ENCODE measurements at regions not wholly inside any gene's neighbourhood (a gene's known extent, or its start where the extent isn't known, plus 50 kb on each side); places are given as distances from the start of the nearest gene placed in this dataset.
A peak's percentile ranks its signal among the peaks of the same experiment; 100 is the strongest.

DNA sequence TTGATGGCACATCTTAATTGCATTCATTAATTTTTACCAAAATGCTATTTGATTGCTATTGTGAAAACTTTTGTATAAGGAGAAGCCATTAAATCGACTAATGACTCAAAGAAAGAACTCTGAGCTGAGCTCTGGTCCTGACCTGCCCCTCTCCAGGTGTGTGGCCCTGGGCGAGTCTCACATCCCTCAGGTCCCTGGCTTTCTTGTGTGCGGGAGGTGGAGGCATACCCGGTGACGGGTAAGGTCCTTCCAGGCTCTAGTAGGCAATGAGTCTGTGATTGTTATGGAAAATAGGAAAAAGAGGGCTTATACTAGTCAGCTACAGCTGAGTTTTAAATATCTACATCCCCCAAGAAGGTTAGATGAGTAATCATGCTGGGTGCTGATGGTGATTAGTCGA is 248.1 kb downstream of the GATA3 start:
- DNase-seq (ENCODE audit: low spot score): no peak
- TF ChIP-seq, protein P1, sequence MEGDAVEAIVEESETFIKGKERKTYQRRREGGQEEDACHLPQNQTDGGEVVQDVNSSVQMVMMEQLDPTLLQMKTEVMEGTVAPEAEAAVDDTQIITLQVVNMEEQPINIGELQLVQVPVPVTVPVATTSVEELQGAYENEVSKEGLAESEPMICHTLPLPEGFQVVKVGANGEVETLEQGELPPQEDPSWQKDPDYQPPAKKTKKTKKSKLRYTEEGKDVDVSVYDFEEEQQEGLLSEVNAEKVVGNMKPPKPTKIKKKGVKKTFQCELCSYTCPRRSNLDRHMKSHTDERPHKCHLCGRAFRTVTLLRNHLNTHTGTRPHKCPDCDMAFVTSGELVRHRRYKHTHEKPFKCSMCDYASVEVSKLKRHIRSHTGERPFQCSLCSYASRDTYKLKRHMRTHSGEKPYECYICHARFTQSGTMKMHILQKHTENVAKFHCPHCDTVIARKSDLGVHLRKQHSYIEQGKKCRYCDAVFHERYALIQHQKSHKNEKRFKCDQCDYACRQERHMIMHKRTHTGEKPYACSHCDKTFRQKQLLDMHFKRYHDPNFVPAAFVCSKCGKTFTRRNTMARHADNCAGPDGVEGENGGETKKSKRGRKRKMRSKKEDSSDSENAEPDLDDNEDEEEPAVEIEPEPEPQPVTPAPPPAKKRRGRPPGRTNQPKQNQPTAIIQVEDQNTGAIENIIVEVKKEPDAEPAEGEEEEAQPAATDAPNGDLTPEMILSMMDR (conservative IDR thresholded peaks at IDR 0.05; ENCODE audit: low read depth): no peak
- CTCF ChIA-PET: no interaction called here
- POLR2A ChIA-PET (ENCODE audit: low non-redundant PET): interaction anchor here (0.6 kb wide), 1 partner anchor 14 kb away, joined by 3 read pairs; no protein-coding TSS in a partner anchor
- no peak overlapping the region for H3K27ac ChIP-seq

DNA sequence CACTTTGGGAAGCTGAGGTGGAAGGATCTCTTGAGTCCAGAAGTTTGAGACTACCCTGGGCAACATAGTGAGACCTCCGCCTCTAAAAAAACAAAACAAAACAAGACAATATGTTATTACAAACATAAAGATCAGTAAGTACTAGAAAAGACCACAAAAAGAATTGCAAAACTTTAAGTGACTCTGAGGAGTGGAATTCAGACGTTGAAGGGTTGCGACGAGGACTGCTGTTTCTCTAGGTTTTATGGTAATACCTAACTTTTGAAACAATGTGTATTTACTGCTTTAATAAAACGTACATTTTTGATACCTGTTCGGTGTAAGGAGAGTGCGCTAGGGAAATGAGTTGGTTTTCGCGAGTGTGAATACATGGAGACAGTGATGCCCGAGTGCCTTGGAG is 250.4 kb downstream of the GATA3 start:
- no peak for DNase-seq (ENCODE audit: low spot score)
- TF ChIP-seq, protein P1 (conservative IDR thresholded peaks at IDR 0.05; ENCODE audit: low read depth): no peak
- ChIA-PET POLR2A (ENCODE audit: low non-redundant PET) (no interaction called here), CTCF (no interaction called here)
- no peak overlapping the region for H3K27ac ChIP-seq

DNA sequence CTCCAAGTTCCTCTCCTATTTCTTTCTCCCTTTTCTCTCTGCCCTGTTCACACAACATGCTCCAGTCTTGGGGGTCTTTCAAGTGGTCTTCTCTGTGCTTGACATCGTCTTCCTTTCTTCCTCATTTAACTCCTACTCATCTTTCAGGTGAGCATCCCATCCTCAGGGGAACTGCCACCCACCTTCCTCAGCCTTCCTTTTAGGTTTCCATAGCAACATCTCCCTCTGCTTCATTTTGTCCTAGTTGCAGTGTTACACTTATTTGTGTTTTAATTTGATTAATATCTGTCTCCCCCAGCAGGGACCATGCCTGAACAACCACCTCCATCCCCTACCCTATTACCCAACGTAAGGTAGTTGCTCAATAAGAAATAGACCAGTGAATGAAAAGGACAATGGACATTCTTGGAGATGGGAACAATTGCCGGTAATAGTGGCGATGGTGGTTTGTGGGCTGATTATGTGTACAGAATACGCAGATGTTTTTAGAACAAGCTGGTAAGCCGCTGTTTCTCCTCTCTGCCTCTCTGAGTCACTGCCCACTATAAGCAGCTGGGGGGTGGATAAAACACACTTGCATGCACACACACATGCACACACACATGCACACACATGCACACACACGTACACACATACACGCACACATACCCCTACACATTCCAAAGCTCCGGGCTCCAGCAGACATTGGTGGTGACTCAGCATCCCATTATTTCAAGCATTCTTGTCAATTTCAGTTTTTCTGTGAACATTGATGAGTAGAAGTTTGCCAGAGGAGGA is 251.6 kb downstream of the GATA3 start:
- H3K27ac ChIP-seq: no peak overlapping the region
- ChIA-PET CTCF (interaction anchor here (0.6 kb wide), 1 partner anchor 484 kb away, joined by 3 read pairs; no protein-coding TSS in a partner anchor), POLR2A (ENCODE audit: low non-redundant PET) (no interaction called here)
- peak; percentile 25 for DNase-seq (ENCODE audit: low spot score)
- TF ChIP-seq, protein P1 (conservative IDR thresholded peaks at IDR 0.05; ENCODE audit: low read depth): no peak

DNA sequence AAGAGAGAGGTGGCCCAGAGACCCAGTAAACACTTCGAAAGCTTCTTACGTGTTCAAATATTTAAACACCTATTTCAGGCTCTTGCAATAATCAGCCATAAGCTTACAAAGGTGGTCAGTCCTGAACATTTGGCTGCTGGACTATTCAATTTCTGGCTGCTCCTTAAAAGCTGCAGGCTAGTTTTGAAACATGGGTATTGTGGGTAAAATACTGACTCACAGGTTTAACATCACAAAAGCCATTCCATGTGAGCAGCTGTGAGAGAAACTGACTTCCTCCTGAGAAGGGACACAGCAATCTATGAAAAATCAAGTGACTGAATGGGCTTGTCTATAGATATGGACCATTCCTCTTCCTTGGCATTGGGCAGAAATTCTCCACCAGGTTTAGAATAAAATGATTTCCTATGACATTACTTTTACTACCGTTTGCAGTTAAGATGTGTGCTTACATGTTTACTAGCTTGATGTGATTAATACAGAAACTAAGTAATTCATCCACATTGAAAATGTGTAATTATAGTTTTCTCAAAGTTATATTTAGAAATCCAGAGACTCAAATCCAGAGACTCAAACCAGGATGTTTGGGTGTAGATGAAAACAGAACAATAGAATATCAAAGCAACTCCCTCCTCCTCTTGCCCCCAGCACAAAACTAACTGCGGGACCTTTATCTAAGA is 252.3 kb downstream of the GATA3 start:
- no peak for DNase-seq (ENCODE audit: low spot score)
- no peak overlapping the region for H3K27ac ChIP-seq
- POLR2A ChIA-PET (ENCODE audit: low non-redundant PET): no interaction called here
- TF ChIP-seq, protein P1 (conservative IDR thresholded peaks at IDR 0.05; ENCODE audit: low read depth): no peak
- CTCF ChIA-PET: no interaction called here

DNA sequence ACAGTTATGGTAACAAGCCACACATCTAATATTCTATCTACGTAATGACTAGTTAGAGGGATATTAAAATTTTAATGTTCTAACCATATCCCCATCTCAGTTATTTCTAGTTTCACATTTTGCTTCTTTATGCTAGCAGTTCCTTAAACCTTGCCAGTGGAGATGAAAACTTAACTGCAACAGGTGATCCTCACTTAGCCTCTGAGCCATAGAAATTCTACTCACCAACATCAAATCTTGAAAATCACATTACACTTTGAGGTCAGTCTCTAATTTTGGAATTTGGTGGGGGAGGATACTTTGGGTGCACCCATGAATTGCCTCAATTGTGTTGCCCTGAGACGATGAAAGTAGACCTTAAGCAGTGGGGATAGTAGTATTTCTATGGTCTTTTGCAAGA is 256.4 kb downstream of the GATA3 start:
- POLR2A ChIA-PET (ENCODE audit: low non-redundant PET): no interaction called here
- CTCF ChIA-PET: no interaction called here

DNA sequence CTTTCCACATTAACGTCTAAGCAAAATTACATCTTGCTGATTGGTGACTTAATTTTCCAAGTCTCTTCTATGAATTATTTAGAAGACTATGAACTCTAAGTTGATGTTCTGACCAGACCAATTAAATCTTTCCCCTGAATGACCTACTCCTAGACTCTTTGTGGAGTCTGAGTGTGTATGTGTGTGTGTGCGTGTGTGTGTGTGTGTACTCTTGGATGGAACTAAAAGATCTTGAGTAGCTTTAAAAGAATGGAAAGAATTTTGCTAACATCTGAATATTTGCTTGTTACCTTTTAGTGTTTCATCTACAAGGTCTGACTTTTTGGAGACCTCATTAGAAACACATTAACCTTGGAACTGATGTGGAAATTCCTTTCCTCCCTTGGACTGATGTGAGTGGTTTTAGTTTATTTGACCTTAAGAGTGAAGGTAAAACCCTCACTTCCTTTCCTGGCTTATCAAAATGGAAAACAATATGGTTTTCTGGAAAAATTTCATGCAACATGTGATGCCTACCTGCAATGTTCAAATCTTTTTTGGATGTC is 257.1 kb downstream of the GATA3 start:
- TF ChIP-seq, protein P1 (conservative IDR thresholded peaks at IDR 0.05; ENCODE audit: low read depth): no peak
- no peak for DNase-seq (ENCODE audit: low spot score)
- ChIA-PET CTCF (no interaction called here), POLR2A (ENCODE audit: low non-redundant PET) (no interaction called here)
- no peak overlapping the region for H3K27ac ChIP-seq

More for the DNA sequence above, 256.4 kb downstream of the GATA3 start:
- no peak for DNase-seq (ENCODE audit: low spot score)
- no peak overlapping the region for H3K27ac ChIP-seq
- TF ChIP-seq, protein P1 (conservative IDR thresholded peaks at IDR 0.05; ENCODE audit: low read depth): no peak

Measured in RWPE1 (cell line).